Transverse colon (tissue), 4 donors: ENCODE measurements at regions not wholly inside any gene's neighbourhood (a gene's known extent, or its start where the extent isn't known, plus 50 kb on each side); places are given as distances from the start of the nearest gene placed in this dataset.

Source experiments
- DNase-seq: peaks from one replicate; pipeline ENCODE4 v3.0.0-alpha.2; 2019
- H3K27ac ChIP-seq, 4 donors: fragments of 200-600 bp; sonication (generic); 2 replicates each; pipeline ENCODE4 v1.5.1; 2016 to 2018; ENCODE audit warnings: inconsistent platforms in 4 of 4
- H3K27me3 ChIP-seq: fragments of 200-600 bp; sonication (generic); 2 replicates; pipeline ENCODE4 v1.5.1; 2017; ENCODE audit warnings: inconsistent platforms
- H3K36me3 ChIP-seq, 4 donors: fragments of 200-600 bp; sonication (generic); 2 replicates each; pipeline ENCODE4 v1.5.1; 2017 to 2019; ENCODE audit warnings: inconsistent platforms in 4 of 4
- H3K4me1 ChIP-seq, 4 donors: fragments of 200-600 bp; sonication (generic); 2 replicates each; pipeline ENCODE4 v1.5.1; 2017 to 2020; ENCODE audit warnings: inconsistent platforms in 4 of 4
- H3K4me3 ChIP-seq, 4 donors: fragments of 200-600 bp; sonication (generic); 1 replicate in 1 of 4; 2 replicates in 3 of 4; pipeline versions ENCODE4 v1.5.1 to v1.6.1; 2017 to 2019; ENCODE audit warnings: inconsistent platforms in 4 of 4
- H3K9me3 ChIP-seq, 2 donors: fragments of 200-600 bp; sonication (generic); 2 replicates each; pipeline ENCODE4 v1.5.1; 2017 to 2019; ENCODE audit warnings: inconsistent platforms in 2 of 2
- EP300 ChIP-seq: sonication (generic); formaldehyde crosslinking; IDR thresholded peaks from one replicate; pipeline ENCODE4 v1.6.1; 2017; ENCODE audit warnings: antibody characterized with exemption, low read depth
- WGBS, 2 donors: methylation state at CpG; one replicate each; pipeline ENCODE4 v1.1.5; 2018; ENCODE audit warnings: low coverage in 1 of 2; 5-methylcytosine and 5-hydroxymethylcytosine counted together
- in situ Hi-C, 4 donors: fragments of 200-750 bp; cut with MboI; loops; one replicate each; pipeline versions ENCODE4 v1.15.0 to v1.15.1; 2017; ENCODE audit warnings: low sequenced_read_pairs in 3 of 4, low pct_ligation_motif_present in 1 of 4, low pct_unique_long_range_greater_than_20kb in 1 of 4
- intact Hi-C: fragments of 100-400 bp; cut with DNase I; formaldehyde crosslinking; loops from one replicate; pipeline ENCODE4 v1.15.1; 2023; ENCODE audit warnings: low total_unique reads

GRCh38 chr18:61282926-61283325, 50.3 kb upstream of the CDH20 start:
- Histone ChIP-seq H3K4me3 (no peak overlapping the region), H3K27ac (no peak overlapping the region), H3K27me3 (no peaks in the 10 kb centered on the region), H3K36me3 (no peaks in the 10 kb centered on the region), H3K9me3 (peaks cover 0 to 7% of the 10 kb centered on the region in 2 donors), H3K4me1 (peaks cover 0 to 10% (median 0%) of the 10 kb centered on the region in 4 donors)
- intact Hi-C loops: no loop called here
- TF ChIP-seq EP300: no peak
- no peak for DNase-seq
- in situ Hi-C loops: no loop called here
- WGBS, 2 donors: 60 to 78% methylated on average over 1 to 2 of the region's 2 CpGs
